Progenitor cell of endocrine pancreas (in vitro differentiated cells): ENCODE measurements at regions not wholly inside any gene's neighbourhood (a gene's known extent, or its start where the extent isn't known, plus 50 kb on each side); places are given as distances from the start of the nearest gene placed in this dataset.

Experiments
- DNase-seq: peaks from one replicate; pipeline ENCODE4 v3.0.0; 2021; ENCODE audit warnings: low spot score; ENCODE audit not compliant: unreplicated experiment
- H3K27ac Mint-ChIP-seq: 2 replicates; pipeline ENCODE4 v1.8.0; 2021; ENCODE audit warnings: mild to moderate bottlenecking, moderate library complexity, mixed read lengths
- H3K27me3 Mint-ChIP-seq: 2 replicates; pipeline ENCODE4 v1.8.0; 2021; ENCODE audit warnings: mixed read lengths
- H3K36me3 Mint-ChIP-seq: 2 replicates; pipeline ENCODE4 v1.8.0; 2022; ENCODE audit warnings: mixed read lengths; ENCODE audit not compliant: insufficient read depth
- H3K4me1 Mint-ChIP-seq: 2 replicates; pipeline ENCODE4 v1.8.0; 2021; ENCODE audit warnings: low read depth, mixed read lengths
- H3K4me3 Mint-ChIP-seq: 2 replicates; pipeline ENCODE4 v1.8.0; 2021; ENCODE audit warnings: low read depth, mild to moderate bottlenecking, moderate library complexity, mixed read lengths
- H3K9me3 Mint-ChIP-seq: 2 replicates; pipeline ENCODE4 v1.8.0; 2021; ENCODE audit warnings: low read depth, mixed read lengths
- CTCF ChIP-seq: fragments of 200-600 bp; sonication (generic); IDR thresholded peaks from one replicate; pipeline ENCODE4 v1.5.0; 2021; ENCODE audit warnings: antibody characterized with exemption, mild to moderate bottlenecking; ENCODE audit not compliant: unreplicated experiment

GRCh38 chr5:8288334-8288733, 419.4 kb downstream of the MTRR start:
- H3K9me3 Mint-ChIP-seq: peaks cover 4% of the 10 kb centered on the region
- H3K4me1 Mint-ChIP-seq: no peaks in the 10 kb centered on the region
- TF ChIP-seq CTCF: no peak
- no peak overlapping the region for H3K27ac Mint-ChIP-seq
- H3K36me3 Mint-ChIP-seq: no peaks in the 10 kb centered on the region
- DNase-seq: no peak
- H3K4me3 Mint-ChIP-seq: no peak overlapping the region
- no peaks in the 10 kb centered on the region for H3K27me3 Mint-ChIP-seq

- no peak for DNase-seq
- no peak overlapping the region for H3K4me3 Mint-ChIP-seq
- H3K27me3 Mint-ChIP-seq: no peaks in the 10 kb centered on the region
- H3K9me3 Mint-ChIP-seq: peaks cover 4% of the 10 kb centered on the region
- no peaks in the 10 kb centered on the region for H3K36me3 Mint-ChIP-seq
- no peaks in the 10 kb centered on the region for H3K4me1 Mint-ChIP-seq
- no peak overlapping the region for H3K27ac Mint-ChIP-seq
- no peak for TF ChIP-seq CTCF
Measured at GRCh38 chr5:8288897-8289516, 420.1 kb downstream of the MTRR start.

- Mint-ChIP-seq H3K27ac (no peak overlapping the region), H3K9me3 (peaks cover 3% of the 10 kb centered on the region)
Measured at GRCh38 chr5:8289779-8290178, 420.8 kb downstream of the MTRR start.

GRCh38 chr5:8290721-8291120, 421.8 kb downstream of the MTRR start:
- DNase-seq: no peak
- H3K27ac Mint-ChIP-seq: no peak overlapping the region
- H3K36me3 Mint-ChIP-seq: no peaks in the 10 kb centered on the region
- no peaks in the 10 kb centered on the region for H3K4me1 Mint-ChIP-seq
- H3K4me3 Mint-ChIP-seq: no peak overlapping the region
- H3K9me3 Mint-ChIP-seq: no peaks in the 10 kb centered on the region
- TF ChIP-seq CTCF: no peak
- no peaks in the 10 kb centered on the region for H3K27me3 Mint-ChIP-seq

More at GRCh38 chr5:8289779-8290178, 420.8 kb downstream of the MTRR start:
- H3K4me3 Mint-ChIP-seq: no peak overlapping the region
- DNase-seq: no peak
- no peak for TF ChIP-seq CTCF
- H3K27me3 Mint-ChIP-seq: no peaks in the 10 kb centered on the region
- no peaks in the 10 kb centered on the region for H3K4me1 Mint-ChIP-seq
- H3K36me3 Mint-ChIP-seq: no peaks in the 10 kb centered on the region

GRCh38 chr5:8291641-8292040, 422.7 kb downstream of the MTRR start:
- DNase-seq: no peak
- TF ChIP-seq CTCF: no peak
- no peaks in the 10 kb centered on the region for H3K36me3 Mint-ChIP-seq
- H3K27me3 Mint-ChIP-seq: no peaks in the 10 kb centered on the region
- H3K4me3 Mint-ChIP-seq: no peak overlapping the region
- H3K9me3 Mint-ChIP-seq: no peaks in the 10 kb centered on the region
- H3K4me1 Mint-ChIP-seq: no peaks in the 10 kb centered on the region
- H3K27ac Mint-ChIP-seq: no peak overlapping the region
